ENCODE measurements at regions not wholly inside any gene's neighbourhood (a gene's known extent, or its start where the extent isn't known, plus 50 kb on each side); places are given as distances from the start of the nearest gene placed in this dataset.
A peak's percentile ranks its signal among the peaks of the same experiment; 100 is the strongest.

DNA sequence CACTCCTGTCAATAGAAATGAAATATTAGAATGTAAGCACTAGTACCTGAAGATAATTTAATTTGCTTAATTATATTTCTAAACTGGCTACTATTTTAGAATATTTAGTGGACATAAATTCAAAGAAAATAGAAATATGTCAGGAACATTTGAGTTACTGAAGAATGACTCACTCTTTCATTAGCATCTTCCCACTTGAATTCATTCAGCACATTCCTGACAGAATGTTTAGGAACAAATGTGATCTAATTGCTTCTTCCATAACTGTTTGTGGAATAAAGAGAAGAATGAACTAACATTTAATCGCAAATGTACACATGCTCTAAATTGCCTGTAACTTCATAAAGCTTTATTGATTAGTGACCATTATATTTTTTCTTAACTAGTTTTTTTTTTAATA, 306.2 kb upstream of the ADAMTSL1 start:
- DNase-seq, result no peak

DNA sequence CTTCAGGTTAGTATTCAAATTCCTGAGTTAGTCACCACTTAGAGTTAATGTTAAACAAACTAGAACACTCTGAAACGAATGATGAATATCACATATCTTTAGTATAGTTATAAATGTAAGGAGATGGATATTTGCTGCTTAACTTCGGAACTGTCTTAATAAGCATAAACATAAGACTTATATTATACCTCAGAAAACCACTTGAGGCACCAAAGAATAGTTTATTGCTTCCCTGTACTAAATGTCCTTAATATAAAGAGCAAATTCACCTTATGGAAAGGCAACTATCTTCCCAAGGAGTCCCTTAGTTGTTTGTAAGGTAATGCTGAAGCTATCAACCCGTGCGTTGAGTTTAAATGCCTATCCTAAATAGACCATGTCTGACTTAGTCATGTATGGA, 300.0 kb upstream of the ADAMTSL1 start:
- no peak for DNase-seq

DNA sequence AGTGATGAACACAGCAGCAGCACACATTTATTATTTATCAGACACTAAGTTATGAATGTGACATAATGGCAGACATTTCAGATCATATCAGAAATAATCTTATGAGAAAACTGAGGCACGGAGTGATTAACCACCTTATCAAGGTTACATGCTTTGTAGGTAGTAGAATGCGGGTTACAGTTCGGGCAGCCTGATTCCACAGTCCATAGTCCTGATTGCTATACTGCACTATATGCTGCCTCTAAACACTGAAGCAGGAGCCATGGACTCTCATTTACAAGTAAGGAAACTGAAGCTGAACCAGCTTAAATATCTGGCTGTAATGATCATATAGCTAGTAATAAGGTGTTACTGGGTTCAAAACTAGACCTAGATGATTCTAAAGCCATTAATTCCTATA, 291.3 kb upstream of the ADAMTSL1 start:
- DNase-seq, result no peak

DNA sequence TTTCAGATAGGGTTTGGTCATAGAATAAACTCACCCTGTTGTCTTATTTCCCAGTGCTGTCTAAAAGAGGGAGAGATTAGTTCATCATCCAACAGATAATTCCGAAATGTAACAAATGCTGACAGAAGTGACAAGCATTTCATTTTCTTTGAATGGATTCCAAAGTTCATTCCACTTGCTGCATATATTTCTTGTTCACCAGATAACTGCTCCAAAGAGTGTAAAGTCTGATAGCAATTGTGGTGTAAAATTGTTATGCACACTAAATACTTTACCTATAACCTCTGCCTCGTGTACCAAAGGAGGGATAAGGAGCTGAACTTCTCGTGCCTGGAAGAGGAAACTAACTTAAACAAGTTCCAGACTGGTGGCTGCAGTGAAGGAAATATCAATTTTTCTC, 290.0 kb upstream of the ADAMTSL1 start:
- no peak for DNase-seq

DNA sequence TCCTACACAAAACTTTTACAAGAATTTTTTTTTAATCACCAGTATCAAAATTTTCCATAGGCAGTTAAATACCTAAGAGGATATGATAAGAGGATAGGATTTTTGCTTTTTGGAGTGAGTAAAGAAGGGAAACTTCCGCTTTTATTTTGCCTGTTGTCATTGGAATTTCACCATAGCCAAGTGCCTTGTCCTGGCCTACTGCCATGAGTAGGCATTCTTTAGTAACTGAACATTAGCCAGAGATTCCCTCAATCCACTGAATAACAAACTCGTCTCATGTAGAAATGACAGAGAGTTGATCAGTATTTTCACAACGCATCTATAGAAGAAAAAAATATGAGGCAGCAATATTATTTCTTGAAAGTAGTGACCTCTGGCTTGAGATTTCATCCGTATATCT, 289.6 kb upstream of the ADAMTSL1 start:
- DNase-seq, result no peak

DNA sequence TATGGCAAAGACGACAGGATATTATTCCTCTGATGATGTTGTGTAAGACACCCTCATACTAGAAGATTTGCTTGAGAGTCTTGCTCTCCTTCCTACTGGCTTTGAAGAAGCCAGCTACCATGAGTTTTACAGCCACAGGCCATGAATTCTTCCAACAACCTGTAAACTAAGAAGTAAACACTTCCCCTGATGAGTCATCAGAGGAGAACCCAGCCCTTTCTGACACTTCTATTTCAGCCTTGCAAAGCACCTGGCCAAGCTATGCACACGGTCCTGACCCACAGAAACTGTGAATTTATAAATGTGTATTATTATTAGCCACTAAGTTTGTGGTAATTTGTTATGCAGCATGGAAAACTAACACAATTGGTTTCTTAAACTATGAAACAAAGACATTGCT, 288.8 kb upstream of the ADAMTSL1 start:
- no peak for DNase-seq

DNA sequence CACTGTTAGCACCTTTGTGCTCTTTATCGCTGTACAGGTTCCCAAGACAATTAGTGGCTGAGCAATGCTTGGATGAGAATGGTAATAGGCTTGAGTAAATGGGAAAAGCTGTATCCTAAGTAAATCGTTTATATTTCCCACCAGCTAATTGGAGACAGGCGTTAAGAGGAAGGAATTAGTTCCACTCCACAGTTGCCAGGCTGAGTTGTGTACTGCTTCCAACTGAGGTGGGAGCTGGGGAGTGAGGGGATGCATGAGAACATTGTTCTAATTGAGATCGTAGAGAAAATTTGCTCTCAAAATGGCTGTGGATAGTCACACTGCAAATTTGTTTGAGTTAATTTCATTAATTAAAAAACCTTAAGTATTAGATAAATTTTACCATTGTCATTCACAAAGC, 285.0 kb upstream of the ADAMTSL1 start:
- no peak for DNase-seq

DNA sequence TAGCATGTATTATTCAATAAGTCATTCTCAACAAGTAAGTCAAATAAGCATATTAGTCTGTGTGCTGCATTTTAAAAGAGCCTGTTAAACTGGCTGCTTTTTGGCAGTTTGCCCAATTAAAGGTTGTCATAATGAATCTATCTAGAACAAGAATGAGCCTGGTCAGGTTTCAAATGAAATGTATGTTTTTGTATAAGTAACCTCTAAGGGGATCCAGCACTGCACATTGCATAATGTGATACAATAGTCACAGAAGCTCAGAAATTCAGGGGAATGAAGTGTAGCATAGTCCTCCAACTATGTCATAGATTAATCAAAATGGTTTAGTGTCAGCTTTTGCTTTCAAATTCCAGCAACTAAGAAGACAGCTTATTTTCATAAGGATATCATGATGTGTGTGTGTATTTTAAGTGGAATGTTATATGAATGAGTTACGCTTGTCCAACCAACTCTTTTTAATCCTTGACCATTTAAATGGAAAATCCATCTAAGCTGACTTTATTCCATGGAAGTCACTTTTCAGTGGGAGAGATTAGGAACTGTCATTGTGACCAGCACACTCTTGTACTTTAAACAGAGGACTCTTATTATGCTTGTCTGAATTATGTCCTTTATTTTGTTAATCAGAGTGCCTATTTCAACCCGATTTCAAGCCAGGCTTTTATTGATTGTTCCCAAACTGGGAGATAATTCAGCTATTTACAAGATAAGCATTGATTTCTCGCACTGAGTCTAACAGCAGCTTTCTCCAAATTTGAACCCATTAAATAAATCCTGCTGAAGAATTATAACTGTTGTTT, 283.9 kb upstream of the ADAMTSL1 start:
- DNase-seq, result peak; percentile 21

DNA sequence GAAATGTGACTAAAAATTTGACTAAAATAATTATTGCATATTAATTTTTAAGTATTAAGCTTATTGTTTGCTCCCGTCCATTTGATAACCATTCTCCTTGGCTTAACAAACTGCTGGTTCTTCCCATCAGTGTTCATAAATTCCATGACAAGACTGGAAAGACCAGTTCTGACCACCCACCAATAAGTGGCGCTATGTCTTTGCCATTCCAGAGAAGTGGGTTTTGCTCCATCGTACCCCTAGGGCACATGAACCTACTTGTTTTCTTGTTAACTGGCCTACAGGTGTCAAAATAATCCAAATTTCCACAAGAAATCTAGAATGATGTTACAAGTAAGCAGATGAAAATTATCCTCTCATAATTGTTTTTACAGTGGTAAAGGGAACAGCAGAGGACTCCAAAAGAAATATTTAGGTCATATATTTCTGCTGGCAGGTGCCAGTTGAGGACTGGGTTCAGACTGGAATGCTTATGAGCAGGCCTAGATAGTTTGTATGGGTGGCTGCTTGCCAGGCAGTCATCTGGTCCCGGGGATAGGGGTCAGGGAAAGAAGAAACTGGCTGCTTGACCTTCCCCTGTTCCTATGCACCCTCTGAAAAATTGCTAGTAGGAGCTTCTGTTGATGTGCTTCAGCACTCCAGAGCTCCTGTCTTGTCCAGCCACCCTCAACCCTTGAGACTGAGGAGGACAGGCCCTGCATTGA, 283.1 kb upstream of the ADAMTSL1 start:
- DNase-seq, result no peak

DNA sequence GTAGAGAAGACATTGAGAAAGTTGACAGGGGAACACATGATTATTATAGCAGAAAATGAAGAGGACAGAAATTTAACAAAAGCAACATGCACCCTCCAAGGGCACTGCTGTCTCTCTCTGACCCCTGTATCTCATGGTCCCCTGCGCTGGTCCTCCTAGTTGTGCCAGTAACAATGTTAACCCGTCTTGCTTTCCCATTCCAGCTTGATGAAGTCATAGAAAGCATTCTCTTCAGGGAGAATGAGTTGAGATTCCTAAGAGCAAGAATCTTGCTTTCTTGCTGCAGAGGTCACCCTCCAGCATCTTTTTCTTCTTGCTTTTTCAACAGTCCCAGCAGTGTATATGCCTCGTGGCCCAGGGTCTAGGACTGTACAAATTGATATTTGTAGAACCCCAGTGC, 279.6 kb upstream of the ADAMTSL1 start:
- DNase-seq, result no peak

DNA sequence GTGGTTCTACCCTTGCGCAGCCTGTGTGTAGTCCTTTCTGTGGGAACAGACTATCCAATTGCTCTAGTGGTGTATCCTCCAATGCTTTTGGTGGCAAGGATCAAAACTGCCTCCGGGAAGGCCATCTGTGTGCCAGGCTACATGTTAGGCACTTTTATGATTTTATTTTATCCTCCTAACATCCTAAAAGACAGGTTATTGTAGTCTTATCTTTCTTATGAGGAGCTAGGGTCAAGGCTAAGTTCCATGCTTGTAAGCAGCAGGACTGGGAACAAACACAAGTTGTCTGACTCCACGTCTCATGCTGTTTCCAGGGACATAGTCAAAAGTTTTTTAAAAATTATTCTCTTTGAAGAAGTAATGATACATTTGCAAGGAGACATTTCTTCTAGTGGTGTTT, 278.7 kb upstream of the ADAMTSL1 start:
- DNase-seq, result no peak

DNA sequence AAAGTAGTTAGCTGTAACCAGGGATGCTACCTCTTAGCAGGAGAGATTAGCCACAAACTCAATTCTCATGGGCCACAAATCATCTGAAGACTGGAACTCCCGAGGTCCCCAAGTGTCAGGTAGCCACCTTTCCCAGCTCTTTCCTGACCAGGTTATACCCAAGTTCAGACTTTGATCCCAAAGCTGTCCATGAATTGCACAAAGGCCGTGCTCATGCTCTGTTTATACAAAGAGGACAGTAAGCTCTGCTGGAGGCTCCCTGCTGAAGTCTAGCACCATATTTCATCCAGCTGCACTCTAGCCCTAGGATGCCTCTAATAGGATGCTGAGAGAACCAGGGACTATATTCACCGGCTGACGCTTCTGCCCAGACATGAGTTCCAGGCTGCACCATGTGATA, 271.0 kb upstream of the ADAMTSL1 start:
- DNase-seq, result no peak

DNA sequence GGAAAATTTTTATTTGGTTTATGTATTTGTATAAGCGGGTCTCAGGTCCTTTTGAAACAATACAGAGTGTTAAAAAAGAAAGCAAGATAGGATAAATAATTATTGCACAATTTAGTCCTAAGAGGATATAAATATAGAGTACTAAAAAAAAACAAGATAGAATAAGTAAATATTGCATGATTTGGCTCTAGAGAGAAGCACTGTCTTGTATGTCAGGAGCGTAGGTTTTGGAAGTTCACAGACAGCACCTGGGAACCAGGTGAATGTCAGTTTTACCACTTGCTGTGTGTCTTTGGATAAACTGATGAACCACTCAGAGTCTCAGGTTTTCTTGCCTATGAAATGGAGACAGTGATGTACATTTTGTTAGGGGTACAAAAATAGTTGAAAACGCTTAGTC, 266.2 kb upstream of the ADAMTSL1 start:
- no peak for DNase-seq

DNA sequence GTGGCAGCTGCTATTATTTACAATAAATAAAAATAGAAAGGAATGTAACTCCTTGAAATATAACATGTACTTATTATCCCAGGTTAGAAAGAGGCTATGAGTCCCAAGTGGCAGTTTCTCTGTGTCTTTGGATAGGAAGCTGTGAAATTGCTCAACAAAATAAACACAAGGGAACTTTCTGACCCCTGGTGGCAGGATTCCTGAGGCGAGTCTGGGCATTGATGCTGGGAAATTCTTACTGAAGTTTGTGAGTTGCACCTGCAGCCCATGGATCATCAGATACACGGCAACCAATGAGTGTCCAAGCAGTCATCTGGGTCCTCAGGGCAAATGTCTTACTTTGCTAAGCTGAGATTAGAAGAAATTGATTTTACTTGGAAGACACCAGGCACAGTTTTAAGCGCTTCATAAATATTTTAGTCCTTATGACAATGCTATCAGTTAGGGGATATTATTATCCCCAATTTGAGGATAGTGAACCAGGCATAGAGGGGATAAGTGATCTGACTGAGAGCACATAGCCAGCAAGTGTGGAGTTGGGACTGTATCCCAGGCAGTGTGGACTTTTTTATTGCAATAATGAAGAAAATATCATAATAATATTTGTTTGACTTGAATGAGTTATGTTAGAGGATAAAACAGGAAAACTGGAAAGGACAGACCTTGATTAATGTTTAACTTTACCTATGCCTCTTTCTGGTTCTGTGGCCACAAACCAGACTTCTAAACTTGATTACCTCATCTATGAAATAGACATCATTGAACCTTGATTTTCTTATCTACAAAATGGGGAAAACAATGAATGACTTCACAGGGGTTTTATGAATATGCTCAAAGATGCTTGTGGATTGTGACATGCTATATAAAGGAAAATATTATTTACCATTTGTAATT, 265.5 kb upstream of the ADAMTSL1 start:
- peak; percentile 21 for DNase-seq

DNA sequence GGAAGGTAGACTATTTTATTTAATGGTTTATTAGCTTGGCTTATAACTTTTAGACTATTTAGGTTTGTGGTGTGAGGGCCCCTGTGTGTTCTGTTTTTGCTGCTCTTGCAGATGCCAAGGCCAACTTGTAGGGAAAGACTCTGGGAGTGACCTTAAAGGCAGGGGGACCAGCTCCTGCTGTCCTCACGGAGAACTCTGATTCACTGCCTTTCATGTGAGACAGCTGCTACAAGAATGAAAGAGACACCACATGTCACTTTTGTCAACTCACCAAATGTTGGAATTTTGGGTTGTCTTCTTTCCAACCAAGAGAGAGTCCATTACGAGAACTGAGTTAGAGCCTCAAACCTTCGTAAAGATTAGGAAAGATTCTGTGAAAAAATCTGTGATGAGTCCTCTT, 258.3 kb upstream of the ADAMTSL1 start:
- DNase-seq, result no peak

DNA sequence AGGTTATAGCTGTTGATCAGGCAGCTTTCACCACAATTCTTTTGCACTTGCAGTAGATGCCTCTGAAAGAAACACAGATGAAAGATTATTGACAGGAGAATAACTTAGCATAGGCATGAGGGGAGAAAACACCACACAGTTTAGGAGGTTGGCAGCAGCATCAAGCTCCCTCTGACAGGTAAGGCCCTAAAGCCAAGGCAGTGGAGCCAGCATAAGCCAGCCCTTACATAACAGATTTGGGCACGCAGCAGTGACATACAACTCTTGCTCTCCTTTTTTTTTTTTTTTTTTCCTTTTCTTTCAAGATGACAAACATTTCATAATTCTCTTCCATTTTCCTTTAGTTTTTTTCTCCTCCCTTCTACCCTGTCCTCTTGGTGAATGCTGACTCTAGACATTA, 257.6 kb upstream of the ADAMTSL1 start:
- DNase-seq, result no peak

DNA sequence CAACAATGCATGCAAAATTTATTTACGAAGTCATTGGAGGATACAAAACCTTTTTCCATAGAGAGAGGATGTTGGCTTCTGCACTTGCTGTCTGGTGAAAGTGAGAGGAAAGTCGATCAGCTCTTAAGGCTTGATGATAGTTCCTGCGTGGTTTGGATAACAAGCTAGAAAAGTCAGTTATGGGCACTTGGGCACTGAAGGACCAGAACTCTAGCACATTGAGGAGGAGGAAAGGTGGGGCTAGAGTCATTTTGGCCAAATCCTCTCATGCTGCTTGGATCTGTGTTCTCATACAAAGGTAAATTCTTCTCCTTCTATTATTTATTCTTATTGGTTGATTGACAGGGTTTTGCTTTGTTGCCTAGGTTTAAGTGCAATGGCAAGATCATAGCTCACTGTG, 245.9 kb upstream of the ADAMTSL1 start:
- no peak for DNase-seq

DNA sequence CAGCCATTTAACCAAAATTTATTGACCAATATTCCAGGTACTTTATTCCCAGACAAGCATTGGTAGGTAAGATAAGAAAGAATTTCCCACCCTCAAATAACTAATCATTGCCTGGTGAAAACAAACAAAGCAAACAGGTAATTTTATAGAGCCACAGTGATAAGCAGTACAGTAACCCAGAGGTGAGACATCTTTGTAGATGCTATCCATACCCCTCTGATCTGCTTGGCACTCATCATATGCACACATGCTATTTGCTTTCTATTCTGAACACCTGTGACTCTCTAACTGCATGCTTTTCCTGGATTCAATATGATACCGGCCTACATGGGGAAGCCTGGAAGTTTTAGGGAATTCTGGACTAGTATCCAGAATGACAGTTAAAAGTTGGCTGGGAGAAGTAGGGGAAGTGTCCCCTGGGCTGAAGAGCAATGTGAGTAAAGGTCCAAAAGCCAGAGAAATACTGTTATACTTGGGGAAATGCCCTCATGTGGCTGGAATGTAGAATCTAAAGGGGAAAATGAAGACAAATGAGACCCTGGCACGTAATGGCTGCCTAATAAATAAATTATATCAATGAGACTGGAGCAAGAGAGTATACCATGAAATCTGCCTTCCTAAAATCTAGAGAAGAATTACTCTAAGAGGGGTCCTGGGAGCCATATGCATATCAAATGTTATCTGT, 243.8 kb upstream of the ADAMTSL1 start:
- DNase-seq, result no peak

DNA sequence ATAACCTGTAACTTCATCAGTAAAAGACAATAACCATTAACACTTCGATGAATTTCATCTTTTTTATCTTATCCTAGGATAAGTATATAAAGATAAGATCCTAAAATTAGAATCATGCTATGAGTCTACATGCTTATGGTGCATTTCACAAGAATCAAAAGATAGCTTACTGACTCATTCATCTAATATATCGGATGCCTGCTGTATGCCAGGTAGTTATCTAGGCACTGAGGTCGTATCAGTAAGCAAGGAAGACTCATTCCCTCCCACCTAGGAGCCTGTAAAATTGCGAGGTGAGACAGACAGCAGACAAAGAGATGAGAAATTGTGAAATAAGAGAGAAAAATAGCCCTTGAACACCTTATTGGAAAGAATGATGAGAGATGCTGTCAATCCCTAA, 240.6 kb upstream of the ADAMTSL1 start:
- no peak for DNase-seq

DNA sequence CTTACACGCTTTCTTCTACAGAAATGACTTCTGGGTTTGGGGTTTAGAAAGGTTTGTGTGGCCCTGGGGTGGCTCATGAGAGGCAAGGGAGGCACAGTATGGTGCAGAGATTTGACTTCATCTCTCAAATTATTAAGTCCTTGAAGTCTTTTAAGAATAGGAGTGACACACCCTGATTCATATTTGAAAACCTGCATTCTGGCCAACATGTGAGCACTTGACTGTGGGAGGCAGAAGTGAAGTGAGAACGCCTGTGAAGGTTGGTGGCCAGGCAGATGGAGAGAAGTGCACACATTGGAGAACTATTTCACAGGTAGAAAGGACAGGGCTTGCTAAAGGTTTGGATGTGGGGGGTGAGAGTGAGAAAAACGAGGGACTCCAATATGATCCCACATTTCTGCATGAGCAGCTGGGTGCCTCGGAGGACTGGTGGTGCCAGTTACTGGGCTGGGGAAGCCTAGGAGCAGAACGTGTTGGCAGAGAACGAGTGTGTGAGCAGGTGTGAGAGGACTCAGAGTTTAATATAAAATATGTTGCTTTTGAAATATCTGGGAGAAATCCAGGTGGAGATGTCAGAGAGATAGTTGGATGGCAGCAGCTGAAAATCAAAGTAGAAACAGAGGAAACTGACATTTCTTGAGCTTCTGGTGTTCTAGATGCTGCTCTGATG, 240.0 kb upstream of the ADAMTSL1 start:
- no peak for DNase-seq

DNA sequence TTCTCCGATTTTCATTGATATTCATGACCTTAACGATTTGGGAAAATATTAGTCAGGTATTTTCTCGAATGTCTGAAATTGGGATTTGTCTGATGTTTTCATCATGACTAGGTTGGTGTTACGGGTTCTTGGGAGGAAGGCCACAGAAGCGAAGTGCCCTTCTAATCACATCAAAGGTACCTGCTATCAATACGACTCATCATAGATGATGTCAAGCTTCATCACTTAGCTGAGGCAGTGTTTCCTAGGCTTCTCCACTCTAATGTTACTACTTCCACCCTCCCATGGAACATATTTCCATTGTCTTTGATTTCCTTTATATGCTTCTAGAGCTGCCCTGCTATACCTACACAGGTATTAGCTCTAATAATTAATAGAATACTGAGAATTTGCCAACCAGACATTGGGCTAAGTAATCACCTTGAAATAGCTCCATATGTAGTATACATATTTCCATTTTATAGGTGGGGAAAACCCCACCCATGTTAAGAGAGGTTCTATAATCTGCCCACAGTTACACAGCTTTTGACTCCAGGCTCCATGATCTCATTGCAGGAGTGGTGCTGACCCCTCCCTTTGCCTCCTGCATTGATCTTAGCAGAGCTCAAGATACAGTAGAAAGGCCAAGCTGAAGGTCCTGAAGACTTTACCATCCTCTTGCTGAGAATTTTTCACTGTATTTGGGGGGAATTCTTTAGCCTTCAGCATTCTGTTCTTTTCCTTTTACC, 238.6 kb upstream of the ADAMTSL1 start:
- DNase-seq, result no peak

DNA sequence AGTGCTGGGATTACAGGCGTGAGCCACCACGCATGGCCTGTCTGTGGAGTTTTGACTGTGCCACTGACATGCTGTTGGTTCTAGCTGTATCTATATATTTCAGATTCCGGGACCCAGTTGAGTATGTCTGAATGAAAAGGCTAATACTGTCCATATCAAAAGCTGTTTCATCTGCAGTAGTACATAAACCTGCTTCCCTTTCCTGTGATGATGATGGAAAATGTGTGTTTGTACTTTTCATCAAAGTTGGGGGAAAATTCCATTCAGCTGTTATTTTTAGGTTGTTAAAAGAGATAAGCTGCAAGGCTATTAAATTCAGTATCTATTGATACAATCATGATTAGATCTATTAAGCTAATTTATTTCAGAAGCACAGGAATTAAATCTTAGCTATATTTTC, 237.6 kb upstream of the ADAMTSL1 start:
- no peak for DNase-seq
